ENCODE measurements at regions not wholly inside any gene's neighbourhood (a gene's known extent, or its start where the extent isn't known, plus 50 kb on each side); places are given as distances from the start of the nearest gene placed in this dataset.
"Not testable (repeated sequence)": the region's sequence is repeated elsewhere in the genome, so short reads cannot be mapped to it uniquely, and the experiment has no call there.

DNA sequence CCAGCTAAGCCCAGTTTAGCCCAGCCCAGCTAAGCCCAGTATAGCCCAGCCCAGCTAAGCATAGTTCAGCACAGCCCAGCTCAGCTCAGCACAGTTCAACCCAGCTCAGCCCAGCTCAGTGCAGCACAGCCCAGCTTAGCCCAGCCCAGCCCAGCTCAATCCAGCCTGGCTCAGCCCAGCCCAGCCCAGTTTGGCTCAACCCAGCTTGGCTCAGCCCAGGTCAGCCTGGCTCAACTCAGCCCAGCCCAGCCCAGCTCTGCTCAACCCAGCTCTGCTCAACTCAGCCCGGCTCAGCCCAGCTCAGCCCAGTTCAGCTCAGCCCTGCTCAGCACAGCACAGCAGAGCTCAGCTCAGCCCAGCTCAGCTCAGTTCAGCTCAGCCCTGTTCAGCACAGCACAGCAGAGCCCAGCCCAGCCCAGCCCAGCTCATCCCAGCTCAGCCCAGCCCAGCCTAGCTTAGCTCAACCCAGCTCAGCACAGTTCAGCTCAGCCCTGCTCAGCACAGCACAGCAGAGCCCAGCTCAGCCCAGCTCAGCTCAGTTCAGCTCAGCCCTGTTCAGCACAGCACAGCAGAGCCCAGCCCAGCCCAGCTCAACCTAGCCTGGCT lies 330.9 kb downstream of the TMEM121 start:
- no peaks in the 10 kb centered on the region for H3K4me1 ChIP-seq (ENCODE audit: control insufficient read depth, low read depth, low read length)
- no peak overlapping the region for H3K27ac ChIP-seq (ENCODE audit: low read length)
- H3K36me3 ChIP-seq (ENCODE audit: control insufficient read depth, low read depth, low read length) = no peaks in the 10 kb centered on the region
- no peak overlapping the region for H3K4me3 ChIP-seq (ENCODE audit: low read length)
- H3K9me3 ChIP-seq (ENCODE audit: control insufficient read depth, low read depth, low read length) = peaks cover 52% of the 10 kb centered on the region
- H3K27me3 ChIP-seq (ENCODE audit: control insufficient read depth, insufficient read depth, low read length) = no peaks in the 10 kb centered on the region
- H3K9ac ChIP-seq (ENCODE audit: low read length) = no peak overlapping the region

DNA sequence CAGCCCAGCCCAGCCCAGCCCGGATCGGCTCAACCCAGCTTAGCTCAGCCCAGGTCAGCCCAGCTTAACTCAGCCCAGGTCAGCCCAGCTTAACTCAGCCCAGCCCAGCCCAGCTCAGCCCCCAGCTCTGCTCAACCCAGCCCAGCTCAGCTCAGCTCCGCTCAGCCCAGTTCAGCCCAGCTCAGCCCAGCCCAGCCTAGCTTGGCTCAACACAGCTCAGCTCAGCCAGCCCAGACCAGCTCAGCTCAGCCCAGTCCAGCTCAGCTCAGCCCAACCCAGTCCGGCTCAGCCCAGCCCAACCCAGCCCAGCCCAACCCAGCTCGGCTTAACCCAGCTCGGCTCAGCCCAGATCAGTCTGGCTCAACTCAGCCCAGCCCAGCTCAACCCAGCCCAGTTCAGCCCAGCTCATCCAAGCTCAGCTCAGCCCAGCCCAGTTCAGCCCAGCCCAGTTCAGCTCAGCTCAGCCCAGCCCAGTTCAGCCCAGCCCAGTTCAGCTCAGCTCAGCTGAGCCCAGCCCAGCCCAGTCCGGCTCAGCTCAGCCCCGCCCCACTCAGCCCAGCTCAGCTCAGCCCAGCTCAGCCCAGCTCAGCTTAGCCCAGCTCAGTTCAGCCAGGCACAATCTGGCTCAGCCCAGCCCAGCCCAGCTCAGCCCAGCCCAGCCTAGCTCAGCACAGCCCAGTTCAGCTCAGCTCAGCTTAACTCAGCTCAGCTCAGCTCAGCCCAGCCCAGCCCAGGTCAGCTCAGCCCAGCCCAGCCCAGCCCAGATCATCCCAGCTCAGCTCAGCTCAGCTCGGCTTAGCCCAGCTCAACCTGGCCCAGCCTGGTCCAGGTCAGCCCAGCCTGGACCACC lies 331.7 kb downstream of the TMEM121 start:
- H3K9me3 ChIP-seq (ENCODE audit: control insufficient read depth, low read depth, low read length) = peaks cover 56% of the 10 kb centered on the region
- H3K4me1 ChIP-seq (ENCODE audit: control insufficient read depth, low read depth, low read length) = no peaks in the 10 kb centered on the region
- no peak overlapping the region for H3K9ac ChIP-seq (ENCODE audit: low read length)
- no peak overlapping the region for H3K4me3 ChIP-seq (ENCODE audit: low read length)
- H3K27me3 ChIP-seq (ENCODE audit: control insufficient read depth, insufficient read depth, low read length) = no peaks in the 10 kb centered on the region
- H3K36me3 ChIP-seq (ENCODE audit: control insufficient read depth, low read depth, low read length) = no peaks in the 10 kb centered on the region
- no peak overlapping the region for H3K27ac ChIP-seq (ENCODE audit: low read length)

DNA sequence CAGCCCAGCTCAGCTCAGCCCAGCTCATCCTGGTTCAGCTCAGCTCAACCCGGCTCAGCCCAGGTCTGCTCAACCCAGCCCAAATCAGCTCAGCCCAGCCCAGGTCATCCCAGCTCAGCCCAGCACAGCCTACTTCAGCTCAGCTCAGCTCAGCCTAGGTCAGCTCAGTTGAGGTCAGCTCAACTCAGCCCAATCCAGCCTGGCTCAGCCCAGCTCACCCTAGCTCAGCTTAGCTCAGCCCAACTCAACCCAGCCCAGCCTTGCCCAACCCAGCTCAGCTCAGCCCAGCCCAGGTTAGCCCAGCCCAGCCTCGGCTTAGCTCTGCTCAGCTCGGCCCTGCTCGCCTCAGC lies 332.3 kb downstream of the TMEM121 start:
- Histone ChIP-seq H3K36me3 (ENCODE audit: control insufficient read depth, low read depth, low read length) (no peaks in the 10 kb centered on the region), H3K4me3 (ENCODE audit: low read length) (no peak overlapping the region), H3K27ac (ENCODE audit: low read length) (no peak overlapping the region), H3K4me1 (ENCODE audit: control insufficient read depth, low read depth, low read length) (no peaks in the 10 kb centered on the region), H3K9me3 (ENCODE audit: control insufficient read depth, low read depth, low read length) (peaks cover 56% of the 10 kb centered on the region), H3K27me3 (ENCODE audit: control insufficient read depth, insufficient read depth, low read length) (no peaks in the 10 kb centered on the region), H3K9ac (ENCODE audit: low read length) (no peak overlapping the region)

DNA sequence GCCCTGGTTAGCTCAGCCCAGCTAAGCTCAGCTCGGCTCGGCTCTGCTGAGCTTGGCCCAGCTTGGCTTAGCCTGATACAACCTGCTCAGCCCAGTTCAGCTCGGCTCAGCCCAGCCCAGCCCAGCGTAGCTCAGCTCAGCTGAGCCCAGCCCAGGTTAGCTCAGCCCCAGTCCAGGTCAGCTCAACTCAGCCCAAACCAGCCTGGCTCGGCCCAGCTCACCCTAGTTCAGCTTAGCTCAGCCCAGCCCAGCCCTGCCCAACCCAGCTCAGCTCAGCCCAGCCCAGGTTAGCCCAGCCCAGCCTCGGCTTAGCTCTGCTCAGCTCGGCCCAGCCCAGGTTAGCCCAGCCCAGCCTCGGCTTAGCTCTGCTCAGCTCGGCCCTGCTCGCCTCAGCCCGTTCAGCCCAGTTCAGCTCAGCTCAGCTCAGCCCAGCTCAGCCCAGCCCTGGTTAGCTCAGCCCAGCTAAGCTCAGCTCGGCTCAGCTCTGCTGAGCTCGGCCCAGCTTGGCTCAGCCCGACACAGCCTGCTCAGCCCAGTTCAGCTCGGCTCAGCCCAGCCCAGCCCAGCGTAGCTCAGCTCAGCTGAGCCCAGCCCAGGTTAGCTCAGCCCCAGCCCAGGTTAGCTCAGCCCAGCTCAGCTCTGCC lies 332.8 kb downstream of the TMEM121 start:
- H3K27ac ChIP-seq (ENCODE audit: low read length); H3K4me3 ChIP-seq (ENCODE audit: low read length); H3K4me1 ChIP-seq (ENCODE audit: control insufficient read depth, low read depth, low read length); H3K36me3 ChIP-seq (ENCODE audit: control insufficient read depth, low read depth, low read length); H3K9ac ChIP-seq (ENCODE audit: low read length); H3K27me3 ChIP-seq (ENCODE audit: control insufficient read depth, insufficient read depth, low read length): not testable (repeated sequence)
- H3K9me3 ChIP-seq (ENCODE audit: control insufficient read depth, low read depth, low read length) = peaks cover 58% of the 10 kb centered on the region

DNA sequence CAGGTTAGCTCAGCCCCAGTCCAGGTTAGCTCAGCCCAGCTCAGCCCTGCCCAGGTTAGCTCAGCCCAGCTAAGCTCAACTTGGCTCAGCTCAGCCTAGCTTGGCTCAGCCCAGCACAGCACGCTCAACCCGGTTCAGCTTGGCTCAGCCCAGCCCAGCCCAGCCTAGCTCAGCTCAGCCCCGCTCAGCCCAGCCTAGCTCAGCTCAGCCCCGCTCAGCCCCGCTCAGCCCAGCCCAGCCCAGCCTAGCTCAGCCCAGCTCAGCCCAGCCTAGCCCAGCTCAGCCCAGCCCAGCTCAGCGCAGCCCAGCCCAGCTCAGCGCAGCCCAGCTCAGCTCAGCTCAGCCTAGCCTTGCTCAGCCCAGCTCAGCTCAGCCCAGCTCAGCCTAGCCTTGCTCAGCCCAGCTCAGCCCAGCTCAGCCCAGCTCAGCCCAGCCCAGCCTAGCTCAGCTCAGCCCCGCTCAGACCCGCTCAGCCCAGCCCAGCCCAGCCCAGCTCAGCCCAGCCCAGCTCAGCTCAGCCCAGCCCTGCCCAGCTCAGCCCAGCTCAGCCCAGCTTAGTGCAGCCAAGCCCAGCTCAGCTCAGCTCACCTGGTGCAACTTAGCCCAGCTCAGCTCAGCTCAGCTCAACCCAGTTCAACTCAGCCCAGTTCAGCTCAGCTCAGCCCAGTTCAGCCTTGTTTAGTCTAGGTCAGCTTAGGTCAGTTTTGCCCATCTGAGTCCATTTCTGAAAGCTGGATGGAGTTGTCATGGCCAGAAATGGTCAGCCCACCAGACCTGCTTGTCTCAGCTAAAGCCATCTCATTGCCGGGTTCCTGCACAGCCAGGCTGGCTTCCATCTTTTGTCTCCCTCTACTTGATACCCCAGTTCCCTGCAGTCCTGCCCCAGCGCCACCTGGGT lies 333.6 kb downstream of the TMEM121 start:
- H3K9me3 ChIP-seq (ENCODE audit: control insufficient read depth, low read depth, low read length) = peaks cover 60% of the 10 kb centered on the region
- H3K27ac ChIP-seq (ENCODE audit: low read length) = no peak overlapping the region
- H3K9ac ChIP-seq (ENCODE audit: low read length) = no peak overlapping the region
- H3K4me3 ChIP-seq (ENCODE audit: low read length) = no peak overlapping the region
- H3K36me3 ChIP-seq (ENCODE audit: control insufficient read depth, low read depth, low read length) = no peaks in the 10 kb centered on the region
- H3K4me1 ChIP-seq (ENCODE audit: control insufficient read depth, low read depth, low read length) = no peaks in the 10 kb centered on the region
- H3K27me3 ChIP-seq (ENCODE audit: control insufficient read depth, insufficient read depth, low read length) = no peaks in the 10 kb centered on the region

DNA sequence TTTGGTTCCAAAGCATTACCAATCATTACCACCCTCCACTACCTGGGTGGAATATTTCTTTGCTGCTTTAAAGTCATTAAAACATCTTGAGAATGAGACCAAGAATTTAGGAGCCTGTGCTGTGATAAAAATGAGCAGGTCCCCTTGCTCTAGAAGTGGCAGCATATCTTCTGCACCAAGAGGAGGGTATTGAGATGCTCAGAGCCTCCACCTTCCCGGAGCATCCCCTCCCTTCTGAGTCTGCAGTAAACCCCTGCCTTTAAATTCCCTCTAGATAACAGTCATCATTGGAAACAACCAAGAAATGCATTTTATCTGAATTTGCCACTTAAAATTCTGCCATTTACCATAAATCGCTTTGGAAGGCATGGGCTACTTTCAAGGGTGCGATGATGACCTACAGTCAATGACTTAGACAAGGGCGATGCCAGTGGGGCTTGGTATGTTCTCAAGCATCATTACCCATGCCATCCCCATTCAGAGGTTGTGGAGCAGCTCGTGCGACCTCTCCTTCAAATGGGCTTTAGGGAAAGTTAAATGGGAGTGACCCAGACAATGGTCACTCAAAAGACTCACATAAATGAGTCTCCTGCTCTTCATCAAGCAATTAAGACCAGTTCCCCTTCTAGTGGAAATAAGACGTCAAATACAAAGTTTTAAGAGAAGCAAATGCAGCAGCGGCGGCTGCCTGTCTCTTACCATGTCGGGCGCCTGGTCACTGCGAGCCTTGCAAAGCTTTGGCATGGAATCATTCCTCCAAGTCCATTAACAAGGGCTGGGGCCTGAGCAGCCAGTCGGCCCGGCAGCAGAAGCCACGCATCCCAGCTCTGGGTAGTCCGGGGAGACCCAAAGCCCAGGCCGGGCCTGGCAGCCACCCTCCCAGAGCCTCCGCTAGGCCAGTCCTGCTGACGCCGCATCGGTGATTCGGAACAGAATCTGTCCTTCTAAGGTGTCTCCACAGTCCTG lies 334.5 kb downstream of the TMEM121 start:
- H3K36me3 ChIP-seq (ENCODE audit: control insufficient read depth, low read depth, low read length) = no peaks in the 10 kb centered on the region
- H3K4me3 ChIP-seq (ENCODE audit: low read length) = no peak overlapping the region
- no peak overlapping the region for H3K9ac ChIP-seq (ENCODE audit: low read length)
- H3K27me3 ChIP-seq (ENCODE audit: control insufficient read depth, insufficient read depth, low read length) = no peaks in the 10 kb centered on the region
- no peaks in the 10 kb centered on the region for H3K4me1 ChIP-seq (ENCODE audit: control insufficient read depth, low read depth, low read length)
- no peak overlapping the region for H3K27ac ChIP-seq (ENCODE audit: low read length)
- peaks cover 55% of the 10 kb centered on the region for H3K9me3 ChIP-seq (ENCODE audit: control insufficient read depth, low read depth, low read length)

DNA sequence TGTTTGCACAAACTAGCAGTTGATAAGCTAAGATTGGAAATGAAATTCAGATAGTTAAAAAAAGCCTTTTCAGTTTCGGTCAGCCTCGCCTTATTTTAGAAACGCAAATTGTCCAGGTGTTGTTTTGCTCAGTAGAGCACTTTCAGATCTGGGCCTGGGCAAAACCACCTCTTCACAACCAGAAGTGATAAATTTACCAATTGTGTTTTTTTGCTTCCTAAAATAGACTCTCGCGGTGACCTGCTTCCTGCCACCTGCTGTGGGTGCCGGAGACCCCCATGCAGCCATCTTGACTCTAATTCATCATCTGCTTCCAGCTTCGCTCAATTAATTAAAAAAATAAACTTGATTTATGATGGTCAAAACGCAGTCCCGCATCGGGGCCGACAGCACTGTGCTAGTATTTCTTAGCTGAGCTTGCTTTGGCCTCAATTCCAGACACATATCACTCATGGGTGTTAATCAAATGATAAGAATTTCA lies 335.6 kb downstream of the TMEM121 start:
- H3K9me3 ChIP-seq (ENCODE audit: control insufficient read depth, low read depth, low read length) = peaks cover 52% of the 10 kb centered on the region
- no peaks in the 10 kb centered on the region for H3K27me3 ChIP-seq (ENCODE audit: control insufficient read depth, insufficient read depth, low read length)
- H3K4me1 ChIP-seq (ENCODE audit: control insufficient read depth, low read depth, low read length) = no peaks in the 10 kb centered on the region
- H3K36me3 ChIP-seq (ENCODE audit: control insufficient read depth, low read depth, low read length) = no peaks in the 10 kb centered on the region
- no peak overlapping the region for H3K4me3 ChIP-seq (ENCODE audit: low read length)
- H3K9ac ChIP-seq (ENCODE audit: low read length) = no peak overlapping the region
- no peak overlapping the region for H3K27ac ChIP-seq (ENCODE audit: low read length)

DNA sequence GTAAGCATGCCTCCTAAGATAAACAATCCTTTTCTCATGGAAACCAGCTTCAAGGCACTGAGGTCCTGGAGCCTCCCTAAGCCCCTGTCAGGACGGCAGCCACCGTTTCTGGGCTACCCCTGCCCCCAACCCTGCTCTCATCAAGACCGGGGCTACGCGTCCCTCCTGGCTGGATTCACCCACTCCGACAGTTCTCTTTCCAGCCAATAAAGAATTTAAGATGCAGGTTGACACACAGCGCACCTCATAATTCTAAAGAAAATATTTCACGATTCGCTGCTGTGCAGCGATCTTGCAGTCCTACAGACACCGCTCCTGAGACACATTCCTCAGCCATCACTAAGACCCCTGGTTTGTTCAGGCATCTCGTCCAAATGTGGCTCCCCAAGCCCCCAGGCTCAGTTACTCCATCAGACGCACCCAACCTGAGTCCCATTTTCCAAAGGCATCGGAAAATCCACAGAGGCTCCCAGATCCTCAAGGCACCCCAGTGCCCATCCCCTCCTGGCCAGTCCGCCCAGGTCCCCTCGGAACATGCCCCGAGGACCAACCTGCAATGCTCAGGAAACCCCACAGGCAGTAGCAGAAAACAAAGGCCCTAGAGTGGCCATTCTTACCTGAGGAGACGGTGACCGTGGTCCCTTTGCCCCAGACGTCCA lies 336.3 kb downstream of the TMEM121 start:
- no peak overlapping the region for H3K9ac ChIP-seq (ENCODE audit: low read length)
- no peak overlapping the region for H3K4me3 ChIP-seq (ENCODE audit: low read length)
- H3K9me3 ChIP-seq (ENCODE audit: control insufficient read depth, low read depth, low read length) = peaks cover 54% of the 10 kb centered on the region
- no peak overlapping the region for H3K27ac ChIP-seq (ENCODE audit: low read length)
- H3K27me3 ChIP-seq (ENCODE audit: control insufficient read depth, insufficient read depth, low read length) = no peaks in the 10 kb centered on the region
- no peaks in the 10 kb centered on the region for H3K36me3 ChIP-seq (ENCODE audit: control insufficient read depth, low read depth, low read length)
- H3K4me1 ChIP-seq (ENCODE audit: control insufficient read depth, low read depth, low read length) = no peaks in the 10 kb centered on the region

DNA sequence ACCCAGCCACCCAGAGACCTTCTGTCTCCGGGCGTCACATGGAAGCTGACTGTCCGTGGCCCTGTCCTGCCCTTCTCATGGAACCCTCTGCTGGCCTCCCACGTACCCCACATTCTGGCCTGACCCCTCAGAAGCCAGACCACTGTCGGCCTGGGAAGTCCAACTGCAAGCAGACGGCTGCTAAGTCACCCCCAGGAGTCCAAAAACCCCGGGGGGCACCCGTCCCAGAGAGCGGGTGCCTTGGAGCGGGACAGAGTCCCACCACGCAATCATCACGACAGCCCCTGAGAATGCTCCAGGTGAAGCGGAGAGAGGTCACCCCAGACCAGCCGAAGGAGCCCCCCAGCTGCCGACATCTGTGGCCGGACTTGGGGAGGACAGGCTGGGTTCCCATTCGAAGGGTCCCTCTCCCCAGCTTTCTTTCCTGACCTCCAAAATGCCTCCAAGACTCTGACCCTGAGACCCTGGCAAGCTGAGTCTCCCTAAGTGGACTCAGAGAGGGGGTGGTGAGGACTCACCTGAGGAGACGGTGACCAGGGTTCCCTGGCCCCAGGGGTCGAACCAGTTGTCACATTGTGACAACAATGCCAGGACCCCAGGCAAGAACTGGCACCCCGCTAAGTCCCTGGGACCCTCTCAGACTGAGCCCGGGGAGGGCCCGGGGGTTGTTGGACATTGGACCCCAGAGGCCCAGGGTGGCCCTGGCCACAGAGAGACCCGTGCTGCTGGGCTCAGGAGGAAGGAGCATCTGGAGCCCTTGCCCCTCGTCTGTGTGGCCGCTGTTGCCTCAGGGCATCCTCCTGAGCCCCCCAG lies 337.1 kb downstream of the TMEM121 start:
- no peaks in the 10 kb centered on the region for H3K27me3 ChIP-seq (ENCODE audit: control insufficient read depth, insufficient read depth, low read length)
- H3K4me3 ChIP-seq (ENCODE audit: low read length) = no peak overlapping the region
- peaks cover 56% of the 10 kb centered on the region for H3K9me3 ChIP-seq (ENCODE audit: control insufficient read depth, low read depth, low read length)
- H3K27ac ChIP-seq (ENCODE audit: low read length) = no peak overlapping the region
- H3K4me1 ChIP-seq (ENCODE audit: control insufficient read depth, low read depth, low read length) = no peaks in the 10 kb centered on the region
- H3K36me3 ChIP-seq (ENCODE audit: control insufficient read depth, low read depth, low read length) = no peaks in the 10 kb centered on the region
- no peak overlapping the region for H3K9ac ChIP-seq (ENCODE audit: low read length)
